ENCODE measurements at regions not wholly inside any gene's neighbourhood (a gene's known extent, or its start where the extent isn't known, plus 50 kb on each side); places are given as distances from the start of the nearest gene placed in this dataset.

DNA sequence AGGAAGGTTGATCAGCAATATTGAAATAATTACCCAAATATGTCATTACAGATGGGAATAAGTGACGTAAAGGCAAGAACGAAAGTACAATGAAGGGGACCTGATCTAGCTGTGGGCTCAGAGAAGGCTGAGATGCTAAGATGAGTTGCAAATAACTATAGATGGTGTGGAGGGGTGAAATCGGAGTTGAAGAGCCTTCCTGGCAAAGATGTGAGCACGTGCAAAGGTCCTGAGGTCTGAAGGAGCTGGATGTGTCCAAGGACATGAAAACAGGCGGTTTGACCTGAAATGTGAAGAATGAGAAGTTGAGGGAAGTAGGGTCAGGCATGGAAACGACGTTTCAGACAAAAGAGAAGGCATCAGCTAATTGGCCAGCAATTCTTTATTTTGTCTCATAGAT lies 61.6 kb upstream of the SLC45A1 start:
- no peak for TF ChIP-seq HNF4G (IDR thresholded peaks at IDR 0.05)
- TF ChIP-seq, protein P1, sequence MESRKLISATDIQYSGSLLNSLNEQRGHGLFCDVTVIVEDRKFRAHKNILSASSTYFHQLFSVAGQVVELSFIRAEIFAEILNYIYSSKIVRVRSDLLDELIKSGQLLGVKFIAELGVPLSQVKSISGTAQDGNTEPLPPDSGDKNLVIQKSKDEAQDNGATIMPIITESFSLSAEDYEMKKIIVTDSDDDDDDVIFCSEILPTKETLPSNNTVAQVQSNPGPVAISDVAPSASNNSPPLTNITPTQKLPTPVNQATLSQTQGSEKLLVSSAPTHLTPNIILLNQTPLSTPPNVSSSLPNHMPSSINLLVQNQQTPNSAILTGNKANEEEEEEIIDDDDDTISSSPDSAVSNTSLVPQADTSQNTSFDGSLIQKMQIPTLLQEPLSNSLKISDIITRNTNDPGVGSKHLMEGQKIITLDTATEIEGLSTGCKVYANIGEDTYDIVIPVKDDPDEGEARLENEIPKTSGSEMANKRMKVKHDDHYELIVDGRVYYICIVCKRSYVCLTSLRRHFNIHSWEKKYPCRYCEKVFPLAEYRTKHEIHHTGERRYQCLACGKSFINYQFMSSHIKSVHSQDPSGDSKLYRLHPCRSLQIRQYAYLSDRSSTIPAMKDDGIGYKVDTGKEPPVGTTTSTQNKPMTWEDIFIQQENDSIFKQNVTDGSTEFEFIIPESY (IDR thresholded peaks at IDR 0.05), result no peak
- TF ChIP-seq, protein P2, sequence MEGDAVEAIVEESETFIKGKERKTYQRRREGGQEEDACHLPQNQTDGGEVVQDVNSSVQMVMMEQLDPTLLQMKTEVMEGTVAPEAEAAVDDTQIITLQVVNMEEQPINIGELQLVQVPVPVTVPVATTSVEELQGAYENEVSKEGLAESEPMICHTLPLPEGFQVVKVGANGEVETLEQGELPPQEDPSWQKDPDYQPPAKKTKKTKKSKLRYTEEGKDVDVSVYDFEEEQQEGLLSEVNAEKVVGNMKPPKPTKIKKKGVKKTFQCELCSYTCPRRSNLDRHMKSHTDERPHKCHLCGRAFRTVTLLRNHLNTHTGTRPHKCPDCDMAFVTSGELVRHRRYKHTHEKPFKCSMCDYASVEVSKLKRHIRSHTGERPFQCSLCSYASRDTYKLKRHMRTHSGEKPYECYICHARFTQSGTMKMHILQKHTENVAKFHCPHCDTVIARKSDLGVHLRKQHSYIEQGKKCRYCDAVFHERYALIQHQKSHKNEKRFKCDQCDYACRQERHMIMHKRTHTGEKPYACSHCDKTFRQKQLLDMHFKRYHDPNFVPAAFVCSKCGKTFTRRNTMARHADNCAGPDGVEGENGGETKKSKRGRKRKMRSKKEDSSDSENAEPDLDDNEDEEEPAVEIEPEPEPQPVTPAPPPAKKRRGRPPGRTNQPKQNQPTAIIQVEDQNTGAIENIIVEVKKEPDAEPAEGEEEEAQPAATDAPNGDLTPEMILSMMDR (IDR thresholded peaks at IDR 0.05; ENCODE audit: low read depth, low read length, missing input control), result no peak
- no peak for TF ChIP-seq EGR1 (IDR thresholded peaks at IDR 0.05; ENCODE audit: low read depth in 2 of 2)
- TF ChIP-seq GABPA (IDR thresholded peaks at IDR 0.05 in 1 of 2, conservative IDR thresholded peaks at IDR 0.05 in 1 of 2), result no peak
- TF ChIP-seq TAF1 (conservative IDR thresholded peaks at IDR 0.05), result no peak
- TF ChIP-seq, protein P3, sequence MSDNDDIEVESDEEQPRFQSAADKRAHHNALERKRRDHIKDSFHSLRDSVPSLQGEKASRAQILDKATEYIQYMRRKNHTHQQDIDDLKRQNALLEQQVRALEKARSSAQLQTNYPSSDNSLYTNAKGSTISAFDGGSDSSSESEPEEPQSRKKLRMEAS (IDR thresholded peaks at IDR 0.05), result no peak
- TF ChIP-seq RAD21 (IDR thresholded peaks at IDR 0.05), result no peak
- TF ChIP-seq, protein P4, sequence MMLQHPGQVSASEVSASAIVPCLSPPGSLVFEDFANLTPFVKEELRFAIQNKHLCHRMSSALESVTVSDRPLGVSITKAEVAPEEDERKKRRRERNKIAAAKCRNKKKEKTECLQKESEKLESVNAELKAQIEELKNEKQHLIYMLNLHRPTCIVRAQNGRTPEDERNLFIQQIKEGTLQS (IDR thresholded peaks at IDR 0.05), result no peak
- TF ChIP-seq, protein P5, sequence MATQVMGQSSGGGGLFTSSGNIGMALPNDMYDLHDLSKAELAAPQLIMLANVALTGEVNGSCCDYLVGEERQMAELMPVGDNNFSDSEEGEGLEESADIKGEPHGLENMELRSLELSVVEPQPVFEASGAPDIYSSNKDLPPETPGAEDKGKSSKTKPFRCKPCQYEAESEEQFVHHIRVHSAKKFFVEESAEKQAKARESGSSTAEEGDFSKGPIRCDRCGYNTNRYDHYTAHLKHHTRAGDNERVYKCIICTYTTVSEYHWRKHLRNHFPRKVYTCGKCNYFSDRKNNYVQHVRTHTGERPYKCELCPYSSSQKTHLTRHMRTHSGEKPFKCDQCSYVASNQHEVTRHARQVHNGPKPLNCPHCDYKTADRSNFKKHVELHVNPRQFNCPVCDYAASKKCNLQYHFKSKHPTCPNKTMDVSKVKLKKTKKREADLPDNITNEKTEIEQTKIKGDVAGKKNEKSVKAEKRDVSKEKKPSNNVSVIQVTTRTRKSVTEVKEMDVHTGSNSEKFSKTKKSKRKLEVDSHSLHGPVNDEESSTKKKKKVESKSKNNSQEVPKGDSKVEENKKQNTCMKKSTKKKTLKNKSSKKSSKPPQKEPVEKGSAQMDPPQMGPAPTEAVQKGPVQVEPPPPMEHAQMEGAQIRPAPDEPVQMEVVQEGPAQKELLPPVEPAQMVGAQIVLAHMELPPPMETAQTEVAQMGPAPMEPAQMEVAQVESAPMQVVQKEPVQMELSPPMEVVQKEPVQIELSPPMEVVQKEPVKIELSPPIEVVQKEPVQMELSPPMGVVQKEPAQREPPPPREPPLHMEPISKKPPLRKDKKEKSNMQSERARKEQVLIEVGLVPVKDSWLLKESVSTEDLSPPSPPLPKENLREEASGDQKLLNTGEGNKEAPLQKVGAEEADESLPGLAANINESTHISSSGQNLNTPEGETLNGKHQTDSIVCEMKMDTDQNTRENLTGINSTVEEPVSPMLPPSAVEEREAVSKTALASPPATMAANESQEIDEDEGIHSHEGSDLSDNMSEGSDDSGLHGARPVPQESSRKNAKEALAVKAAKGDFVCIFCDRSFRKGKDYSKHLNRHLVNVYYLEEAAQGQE (IDR thresholded peaks at IDR 0.05), result no peak
- TF ChIP-seq HNF4A (conservative IDR thresholded peaks at IDR 0.05), result no peak
